Type B pancreatic cell (in vitro differentiated cells): ENCODE measurements at regions not wholly inside any gene's neighbourhood (a gene's known extent, or its start where the extent isn't known, plus 50 kb on each side); places are given as distances from the start of the nearest gene placed in this dataset.

Experiments used
- DNase-seq: peaks from one replicate; pipeline ENCODE4 v3.0.0; 2021; ENCODE audit warnings: mixed read lengths; ENCODE audit not compliant: unreplicated experiment; ENCODE audit errors: extremely low spot score
- H3K27ac Mint-ChIP-seq: 2 replicates; pipeline ENCODE4 v1.8.0; 2021; ENCODE audit warnings: mild to moderate bottlenecking, mixed read lengths
- H3K27me3 Mint-ChIP-seq: 2 replicates; pipeline ENCODE4 v1.8.0; 2021; ENCODE audit warnings: mixed read lengths
- H3K36me3 Mint-ChIP-seq: 2 replicates; pipeline ENCODE4 v1.8.0; 2021; ENCODE audit warnings: mixed read lengths
- H3K4me1 Mint-ChIP-seq: one replicate; pipeline ENCODE4 v1.8.0; 2021; ENCODE audit warnings: mixed read lengths; ENCODE audit not compliant: unreplicated experiment
- H3K4me3 Mint-ChIP-seq: 2 replicates; pipeline ENCODE4 v1.8.0; 2021; ENCODE audit warnings: mild to moderate bottlenecking, mixed read lengths
- H3K9me3 Mint-ChIP-seq: 2 replicates; pipeline ENCODE4 v1.8.0; 2021; ENCODE audit warnings: mixed read lengths
- CTCF ChIP-seq: fragments of 200-600 bp; sonication (generic); conservative IDR thresholded peaks from 2 replicates; pipeline ENCODE4 v1.5.0; 2021; ENCODE audit warnings: antibody characterized with exemption, mild to moderate bottlenecking

- Mint-ChIP-seq H3K4me3 (no peak overlapping the region), H3K4me1 (no peaks in the 10 kb centered on the region), H3K27me3 (no peaks in the 10 kb centered on the region), H3K9me3 (peaks cover 13% of the 10 kb centered on the region), H3K36me3 (no peaks in the 10 kb centered on the region), H3K27ac (peak overlapping the region; percentile 72)
- no peak for DNase-seq
- no peak for TF ChIP-seq CTCF
Observed at GRCh38 chr9:79776581-79776980, 204.8 kb downstream of the TLE4 start.
